Upper lobe of right lung (tissue), 1 donor: ENCODE measurements at regions not wholly inside any gene's neighbourhood (a gene's known extent, or its start where the extent isn't known, plus 50 kb on each side); places are given as distances from the start of the nearest gene placed in this dataset.

ENCODE experiments used
- ATAC-seq: fragments of 200-7000 bp; cut with Tn5 transposase; one replicate; pipeline ENCODE4 v1.9.1; 2020; ENCODE audit warnings: mild to moderate bottlenecking, moderate library complexity
- DNase-seq: peaks from one replicate; pipeline ENCODE4 v3.0.0-alpha.2; 2020
- H3K27ac ChIP-seq: fragments of 200-600 bp; one replicate; pipeline ENCODE4 v1.8.0; 2022
- H3K27me3 ChIP-seq: fragments of 200-600 bp; one replicate; pipeline ENCODE4 v1.8.0; 2022; ENCODE audit warnings: mild to moderate bottlenecking
- H3K36me3 ChIP-seq: fragments of 200-600 bp; one replicate; pipeline ENCODE4 v1.8.0; 2022
- H3K4me1 ChIP-seq: fragments of 200-600 bp; one replicate; pipeline ENCODE4 v1.8.0; 2022
- H3K4me3 ChIP-seq: fragments of 200-600 bp; one replicate; pipeline ENCODE4 v1.8.0; 2022; ENCODE audit warnings: mild to moderate bottlenecking
- H3K9me3 ChIP-seq: fragments of 200-600 bp; one replicate; pipeline ENCODE4 v1.8.0; 2022
- intact Hi-C: fragments of 100-400 bp; cut with DNase I; formaldehyde crosslinking; loops from one replicate; pipeline ENCODE4 v1.11.0; 2022
- TF ChIP-seq, protein P1 (sequence below): fragments of 200-600 bp; IDR thresholded peaks from one replicate; pipeline ENCODE4 v1.8.0; 2022; ENCODE audit warnings: antibody characterized with exemption
- donor health status: DM: no; HTN: yes; CAD: no; lungs with severe emphysema.

DNA sequence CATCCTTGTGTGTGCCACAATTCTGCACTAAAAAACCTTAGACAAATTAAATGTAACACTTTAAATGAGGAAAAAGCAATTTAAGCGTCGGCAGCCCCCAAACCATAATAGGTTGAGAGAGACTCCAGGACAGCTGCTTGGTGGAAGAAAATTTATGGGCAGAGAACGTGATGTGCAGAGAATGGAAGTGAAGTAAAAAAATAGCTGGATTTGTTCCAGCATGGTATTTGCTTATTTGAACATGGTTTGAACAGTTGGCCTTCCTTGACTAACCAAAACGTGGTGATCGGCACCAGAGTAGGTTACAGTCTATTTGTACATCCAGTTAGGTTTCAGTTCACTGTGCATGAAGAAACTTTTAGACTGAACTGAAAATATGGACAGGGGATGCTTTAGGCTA is 343.0 kb upstream of the CPEB2 start:
- ATAC-seq: no peak
- no peaks in the 10 kb centered on the region for H3K4me1 ChIP-seq
- no peaks in the 10 kb centered on the region for H3K27me3 ChIP-seq
- TF ChIP-seq, protein P1, sequence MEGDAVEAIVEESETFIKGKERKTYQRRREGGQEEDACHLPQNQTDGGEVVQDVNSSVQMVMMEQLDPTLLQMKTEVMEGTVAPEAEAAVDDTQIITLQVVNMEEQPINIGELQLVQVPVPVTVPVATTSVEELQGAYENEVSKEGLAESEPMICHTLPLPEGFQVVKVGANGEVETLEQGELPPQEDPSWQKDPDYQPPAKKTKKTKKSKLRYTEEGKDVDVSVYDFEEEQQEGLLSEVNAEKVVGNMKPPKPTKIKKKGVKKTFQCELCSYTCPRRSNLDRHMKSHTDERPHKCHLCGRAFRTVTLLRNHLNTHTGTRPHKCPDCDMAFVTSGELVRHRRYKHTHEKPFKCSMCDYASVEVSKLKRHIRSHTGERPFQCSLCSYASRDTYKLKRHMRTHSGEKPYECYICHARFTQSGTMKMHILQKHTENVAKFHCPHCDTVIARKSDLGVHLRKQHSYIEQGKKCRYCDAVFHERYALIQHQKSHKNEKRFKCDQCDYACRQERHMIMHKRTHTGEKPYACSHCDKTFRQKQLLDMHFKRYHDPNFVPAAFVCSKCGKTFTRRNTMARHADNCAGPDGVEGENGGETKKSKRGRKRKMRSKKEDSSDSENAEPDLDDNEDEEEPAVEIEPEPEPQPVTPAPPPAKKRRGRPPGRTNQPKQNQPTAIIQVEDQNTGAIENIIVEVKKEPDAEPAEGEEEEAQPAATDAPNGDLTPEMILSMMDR: no peak
- intact Hi-C loops: no loop called here
- no peaks in the 10 kb centered on the region for H3K9me3 ChIP-seq
- no peak overlapping the region for H3K27ac ChIP-seq
- no peaks in the 10 kb centered on the region for H3K36me3 ChIP-seq
- no peak overlapping the region for H3K4me3 ChIP-seq
- no peak for DNase-seq

DNA sequence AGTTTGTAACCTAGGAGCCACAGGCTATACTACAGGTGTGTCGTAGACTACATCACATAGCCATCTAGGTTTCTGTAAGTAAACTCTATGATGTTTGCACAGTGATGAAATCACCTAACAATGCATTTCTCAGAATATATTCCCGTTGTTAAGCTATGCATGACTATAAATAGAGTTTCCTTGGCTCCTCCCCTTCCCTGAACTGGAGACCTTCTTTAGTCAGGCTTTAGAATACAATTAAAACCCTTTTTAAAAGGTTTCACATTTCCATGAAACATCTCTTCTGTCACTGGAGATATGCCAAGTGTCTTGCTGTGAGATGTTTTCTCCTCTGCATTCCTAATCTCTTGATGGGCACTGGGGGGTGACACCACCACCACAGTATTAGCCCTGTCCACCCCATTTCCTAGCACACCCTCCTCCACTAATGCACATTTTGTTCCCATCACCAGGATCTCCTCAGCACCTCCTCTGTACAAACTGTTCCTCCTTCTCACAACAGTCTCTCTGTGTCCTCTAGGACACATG is 334.6 kb upstream of the CPEB2 start:
- no peaks in the 10 kb centered on the region for H3K4me1 ChIP-seq
- H3K36me3 ChIP-seq: no peaks in the 10 kb centered on the region
- no peak for ATAC-seq
- no peaks in the 10 kb centered on the region for H3K9me3 ChIP-seq
- H3K27ac ChIP-seq: no peak overlapping the region
- TF ChIP-seq, protein P1: no peak
- H3K4me3 ChIP-seq: no peak overlapping the region
- DNase-seq: no peak
- intact Hi-C loops: no loop called here
- H3K27me3 ChIP-seq: no peaks in the 10 kb centered on the region

DNA sequence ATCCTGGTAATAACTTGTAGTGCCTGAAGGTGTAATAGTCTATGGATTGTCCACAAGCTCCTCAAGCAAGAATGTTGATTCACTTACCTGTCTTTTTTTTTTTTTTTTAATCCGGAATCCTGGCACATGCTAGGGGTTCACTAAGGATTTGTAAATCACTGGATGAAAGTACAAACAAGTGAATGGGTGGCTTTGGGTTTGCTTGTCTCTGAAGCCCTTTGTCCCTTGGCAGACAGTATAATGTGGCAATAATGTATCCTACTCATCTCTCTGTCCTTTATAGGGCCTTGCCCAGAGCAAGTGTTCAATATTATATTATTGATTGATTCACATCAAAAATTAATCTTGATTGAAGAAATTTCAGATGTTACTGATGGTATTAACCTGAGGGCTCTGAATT is 334.0 kb upstream of the CPEB2 start:
- no peak overlapping the region for H3K27ac ChIP-seq
- no peaks in the 10 kb centered on the region for H3K36me3 ChIP-seq
- H3K27me3 ChIP-seq: no peaks in the 10 kb centered on the region
- TF ChIP-seq, protein P1: no peak
- H3K4me3 ChIP-seq: no peak overlapping the region
- intact Hi-C loops: no loop called here
- no peaks in the 10 kb centered on the region for H3K9me3 ChIP-seq
- DNase-seq (no peak), ATAC-seq (no peak)
- no peaks in the 10 kb centered on the region for H3K4me1 ChIP-seq

- no peak overlapping the region for H3K27ac ChIP-seq
- ATAC-seq (no peak), DNase-seq (no peak)
- no peak overlapping the region for H3K4me3 ChIP-seq
- no peaks in the 10 kb centered on the region for H3K36me3 ChIP-seq
- H3K27me3 ChIP-seq: no peaks in the 10 kb centered on the region
- H3K4me1 ChIP-seq: no peaks in the 10 kb centered on the region
- H3K9me3 ChIP-seq: no peaks in the 10 kb centered on the region
- intact Hi-C loops: no loop called here
- TF ChIP-seq, protein P1: no peak
These were observed 332.9 kb upstream of the CPEB2 start for GRCh38 chr4:14669371-14669770.

DNA sequence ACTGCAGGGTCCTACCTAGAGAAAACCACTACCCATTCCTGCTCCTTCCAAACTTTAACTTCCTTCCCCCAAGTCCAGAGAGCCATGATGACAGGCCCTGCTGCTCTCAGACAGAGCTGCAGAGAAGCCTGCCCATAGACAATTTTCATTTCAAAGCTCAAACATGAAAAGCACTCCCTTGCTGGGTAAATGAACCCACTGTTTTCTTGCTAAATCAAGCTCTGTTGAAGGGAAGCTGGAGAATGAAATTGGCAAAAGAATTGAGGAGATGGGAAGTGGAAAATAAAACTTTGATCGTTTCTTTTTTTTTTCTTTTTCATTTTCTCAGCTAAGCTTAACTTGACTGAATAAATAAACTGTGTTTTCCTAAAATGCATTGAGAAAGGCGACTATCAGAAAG is 331.1 kb upstream of the CPEB2 start:
- TF ChIP-seq, protein P1: no peak
- Histone ChIP-seq H3K27me3 (no peaks in the 10 kb centered on the region), H3K4me1 (no peaks in the 10 kb centered on the region), H3K36me3 (no peaks in the 10 kb centered on the region), H3K4me3 (no peak overlapping the region), H3K27ac (no peak overlapping the region), H3K9me3 (no peaks in the 10 kb centered on the region)
- intact Hi-C loops: no loop called here
- no peak for ATAC-seq
- no peak for DNase-seq
